Thymus (tissue), 11 donors: ENCODE measurements at regions not wholly inside any gene's neighbourhood (a gene's known extent, or its start where the extent isn't known, plus 50 kb on each side); places are given as distances from the start of the nearest gene placed in this dataset.
A peak's percentile ranks its signal among the peaks of the same experiment; 100 is the strongest.

Experiments used
- DNase-seq, 9 donors: peaks; one replicate each; pipeline ENCODE4 v3.0.0-alpha.2; 2013; ENCODE audit warnings: low spot score in 9 of 9, low read depth in 6 of 9, missing footprints in 1 of 9
- H3K27ac ChIP-seq, 2 donors: one replicate each; pipeline ENCODE4 v1.5.1; 2013; ENCODE audit warnings: control low read depth in 1 of 2, low read depth in 1 of 2, low read length in 1 of 2, mild to moderate bottlenecking in 1 of 2, moderate library complexity in 1 of 2
- H3K27me3 ChIP-seq, 2 donors: one replicate each; pipeline ENCODE4 v1.5.1; 2013; ENCODE audit warnings: low read length in 1 of 2; ENCODE audit not compliant: control insufficient read depth in 2 of 2, insufficient read depth in 1 of 2
- H3K36me3 ChIP-seq, 2 donors: one replicate each; pipeline ENCODE4 v1.5.1; 2013; ENCODE audit warnings: low read length in 1 of 2, mild to moderate bottlenecking in 1 of 2, moderate library complexity in 1 of 2; ENCODE audit not compliant: control insufficient read depth in 2 of 2, insufficient read depth in 2 of 2
- H3K4me1 ChIP-seq, 2 donors: one replicate each; pipeline ENCODE4 v1.5.1; 2013; ENCODE audit warnings: low read length in 2 of 2; ENCODE audit not compliant: control insufficient read depth in 2 of 2, insufficient read depth in 2 of 2
- H3K4me3 ChIP-seq, 2 donors: one replicate each; pipeline ENCODE4 v1.5.1; 2013; ENCODE audit warnings: low read length in 2 of 2, control low read depth in 1 of 2, mild to moderate bottlenecking in 1 of 2
- H3K9me3 ChIP-seq, 2 donors: one replicate each; pipeline ENCODE4 v1.5.1; 2013; ENCODE audit warnings: low read length in 1 of 2, mild to moderate bottlenecking in 1 of 2; ENCODE audit not compliant: control insufficient read depth in 2 of 2, insufficient read depth in 1 of 2
- WGBS: extraction: QIAGEN DNeasy Blood & Tissue Kit; methylation state at CpG from one replicate; pipeline ENCODE4 v1.1.7; 2013; 5-methylcytosine and 5-hydroxymethylcytosine counted together
- donor health status: healthy.

GRCh38 chr18:47558110-47558750, 306.8 kb upstream of the SKOR2 start:
- no peaks in the 10 kb centered on the region for H3K9me3 ChIP-seq

GRCh38 chr18:47557160-47557559, 305.7 kb upstream of the SKOR2 start:
- WGBS = 85% methylated on average over 7 of the region's 7 CpGs
- Histone ChIP-seq H3K9me3 (no peaks in the 10 kb centered on the region), H3K36me3 (no peaks in the 10 kb centered on the region), H3K4me1 (no peaks in the 10 kb centered on the region), H3K27ac (no peak overlapping the region), H3K27me3 (peaks cover 3 to 11% of the 10 kb centered on the region in 2 donors), H3K4me3 (no peak overlapping the region)
- DNase-seq = no peak

More at GRCh38 chr18:47558110-47558750, 306.8 kb upstream of the SKOR2 start:
- no peaks in the 10 kb centered on the region for H3K36me3 ChIP-seq
- DNase-seq = peak in 3 of 9 donors; percentile 2 to 21 (median 7)
- peaks cover 3 to 11% of the 10 kb centered on the region in 2 donors for H3K27me3 ChIP-seq
- no peaks in the 10 kb centered on the region for H3K4me1 ChIP-seq
- no peak overlapping the region for H3K27ac ChIP-seq
- 42% methylated on average over 4 of the region's 4 CpGs for WGBS
- H3K4me3 ChIP-seq = no peak overlapping the region

GRCh38 chr18:47552783-47553182, 301.3 kb upstream of the SKOR2 start:
- Histone ChIP-seq H3K27ac (no peak overlapping the region), H3K27me3 (no peaks in the 10 kb centered on the region), H3K9me3 (no peaks in the 10 kb centered on the region), H3K4me3 (no peak overlapping the region), H3K36me3 (no peaks in the 10 kb centered on the region), H3K4me1 (no peaks in the 10 kb centered on the region)
- no peak for DNase-seq
- WGBS = 87% methylated on average over 3 of the region's 3 CpGs

- Histone ChIP-seq H3K36me3 (no peaks in the 10 kb centered on the region), H3K4me3 (no peak overlapping the region), H3K27me3 (no peaks in the 10 kb centered on the region), H3K4me1 (no peaks in the 10 kb centered on the region), H3K27ac (no peak overlapping the region), H3K9me3 (no peaks in the 10 kb centered on the region)
- no peak for DNase-seq
- 83% methylated on average over 2 of the region's 2 CpGs for WGBS
These were observed 299.2 kb upstream of the SKOR2 start for GRCh38 chr18:47550611-47551010.

GRCh38 chr18:47549021-47549540, 297.6 kb upstream of the SKOR2 start:
- no peak for DNase-seq
- 71% methylated on average over 2 of the region's 2 CpGs for WGBS
- H3K4me1 ChIP-seq = no peaks in the 10 kb centered on the region

GRCh38 chr18:47547539-47548202, 296.2 kb upstream of the SKOR2 start:
- Histone ChIP-seq H3K27ac (no peak overlapping the region), H3K36me3 (no peaks in the 10 kb centered on the region), H3K27me3 (no peaks in the 10 kb centered on the region), H3K4me3 (no peak overlapping the region), H3K4me1 (no peaks in the 10 kb centered on the region), H3K9me3 (no peaks in the 10 kb centered on the region)
- WGBS = 89% methylated on average over 6 of the region's 6 CpGs
- no peak for DNase-seq

More at GRCh38 chr18:47549021-47549540, 297.6 kb upstream of the SKOR2 start:
- Histone ChIP-seq H3K27ac (no peak overlapping the region), H3K36me3 (no peaks in the 10 kb centered on the region), H3K4me3 (no peak overlapping the region), H3K27me3 (no peaks in the 10 kb centered on the region), H3K9me3 (no peaks in the 10 kb centered on the region)

- Histone ChIP-seq H3K36me3 (no peaks in the 10 kb centered on the region), H3K27ac (no peak overlapping the region), H3K27me3 (no peaks in the 10 kb centered on the region), H3K4me1 (no peaks in the 10 kb centered on the region), H3K4me3 (no peak overlapping the region), H3K9me3 (no peaks in the 10 kb centered on the region)
- no peak for DNase-seq
- 62% methylated on average over 6 of the region's 6 CpGs for WGBS
These were observed 294.2 kb upstream of the SKOR2 start for GRCh38 chr18:47545613-47546012.

GRCh38 chr18:47543080-47543479, 291.6 kb upstream of the SKOR2 start:
- Histone ChIP-seq H3K4me1 (no peaks in the 10 kb centered on the region), H3K27me3 (no peaks in the 10 kb centered on the region), H3K4me3 (no peak overlapping the region), H3K27ac (no peak overlapping the region), H3K9me3 (no peaks in the 10 kb centered on the region), H3K36me3 (no peaks in the 10 kb centered on the region)
- no peak for DNase-seq
- 93% methylated on average over 3 of the region's 3 CpGs for WGBS

GRCh38 chr18:47542551-47542950, 291.1 kb upstream of the SKOR2 start:
- no peaks in the 10 kb centered on the region for H3K9me3 ChIP-seq
- no peak overlapping the region for H3K27ac ChIP-seq
- H3K4me3 ChIP-seq = no peak overlapping the region
- WGBS = 78% methylated on average over 2 of the region's 2 CpGs
- H3K4me1 ChIP-seq = no peaks in the 10 kb centered on the region
- H3K27me3 ChIP-seq = no peaks in the 10 kb centered on the region
- H3K36me3 ChIP-seq = no peaks in the 10 kb centered on the region
- no peak for DNase-seq
